HG03354 (cell line): ENCODE measurements at regions not wholly inside any gene's neighbourhood (a gene's known extent, or its start where the extent isn't known, plus 50 kb on each side); places are given as distances from the start of the nearest gene placed in this dataset.

Source experiments
- ATAC-seq: cut with Tn5 transposase; IDR thresholded peaks from one replicate; pipeline ENCODE4 v1.9.1; 2021; ENCODE audit warnings: mild to moderate bottlenecking; ENCODE audit not compliant: unreplicated experiment, poor library complexity, severe bottlenecking

DNA sequence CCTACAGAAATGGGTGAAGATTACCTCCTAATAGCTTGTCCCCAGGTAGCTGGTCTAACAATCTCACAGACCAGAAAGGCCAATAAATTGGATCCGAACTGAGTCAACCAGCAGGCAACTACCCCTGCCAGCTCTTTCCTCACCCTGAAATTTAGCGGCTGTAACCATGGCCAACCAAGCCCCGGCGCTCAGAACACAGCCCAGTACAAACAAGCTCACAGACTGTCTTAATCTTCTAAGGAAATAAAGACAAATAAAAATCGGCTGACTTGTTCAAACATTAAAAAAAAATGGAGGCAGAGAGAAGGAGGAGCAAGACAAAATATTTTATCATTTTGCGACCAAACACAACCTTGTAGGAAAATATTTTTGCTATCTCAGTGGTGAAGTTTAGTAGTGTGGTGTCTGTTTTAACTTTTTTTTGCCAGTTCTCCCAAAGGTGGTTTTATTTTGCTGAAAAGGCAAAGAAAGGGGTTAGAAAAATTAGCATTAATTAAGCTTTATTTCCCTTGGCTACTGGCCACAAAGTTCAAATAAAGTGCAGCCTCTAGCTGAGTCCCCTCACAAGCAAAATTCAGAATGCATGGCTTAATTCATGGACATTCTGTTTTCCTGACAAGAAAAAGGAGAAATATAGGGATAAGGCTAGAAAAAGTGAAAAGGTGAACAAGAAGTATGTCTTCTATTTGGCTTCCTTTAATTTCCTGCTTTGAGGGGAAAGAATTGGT is 313.0 kb upstream of the NPVF start:
- no peak for ATAC-seq

DNA sequence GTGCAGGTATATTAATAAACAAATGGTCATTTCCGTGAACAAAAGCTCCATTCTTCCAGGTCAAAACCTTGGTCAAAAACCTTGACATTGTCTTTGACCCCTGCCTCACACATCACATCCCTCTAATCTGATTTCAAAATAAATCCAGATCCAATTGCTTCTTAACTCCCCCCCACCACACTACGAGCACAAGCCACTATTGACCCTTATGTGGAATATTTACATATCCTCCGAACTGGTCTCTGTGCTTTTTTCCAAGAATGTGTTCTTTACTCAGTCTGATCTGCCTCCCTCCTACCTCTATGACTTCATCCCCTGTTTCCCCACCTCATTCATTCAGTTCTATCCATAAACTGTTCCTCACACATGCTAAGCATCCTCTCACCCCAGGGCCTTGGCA is 313.6 kb upstream of the NPVF start:
- ATAC-seq, result no peak

DNA sequence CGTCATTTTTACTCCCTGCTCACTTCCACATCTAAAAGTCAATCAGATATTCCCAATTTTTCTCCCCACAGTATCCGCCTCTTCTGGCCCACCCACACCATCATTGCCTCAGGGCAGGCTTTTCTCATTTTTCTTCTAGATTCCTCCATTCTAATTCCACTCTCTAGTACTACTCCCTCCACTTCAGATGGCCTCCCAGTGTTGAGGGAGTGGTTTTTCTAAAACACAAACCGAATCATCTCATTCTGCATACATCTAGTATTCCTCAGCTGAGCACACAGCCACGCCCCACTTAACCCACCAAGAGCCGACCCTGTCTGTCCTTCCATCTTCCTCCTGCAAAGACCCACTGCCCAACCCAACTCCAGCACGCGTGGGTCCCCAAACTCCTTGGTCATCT is 314.9 kb upstream of the NPVF start:
- ATAC-seq, result no peak

DNA sequence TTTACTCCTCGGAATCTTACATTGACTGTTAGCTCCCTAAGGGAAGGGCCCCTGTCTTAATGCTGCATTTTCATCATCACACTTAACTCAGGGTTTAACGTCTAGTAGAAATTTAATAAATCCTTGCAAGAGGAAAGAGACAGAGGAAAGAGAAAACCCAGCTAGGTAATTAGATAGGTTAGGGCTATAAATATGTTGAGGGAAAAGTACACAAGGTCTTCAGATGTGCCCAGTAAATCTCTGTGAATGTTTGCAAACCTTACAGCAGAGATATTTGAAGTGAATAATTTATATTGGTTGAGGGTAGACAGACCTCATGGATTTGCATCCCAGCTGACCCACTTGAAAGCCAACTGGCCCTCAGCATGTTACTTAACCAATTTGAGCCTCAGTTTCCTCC is 315.5 kb upstream of the NPVF start:
- ATAC-seq, result no peak

DNA sequence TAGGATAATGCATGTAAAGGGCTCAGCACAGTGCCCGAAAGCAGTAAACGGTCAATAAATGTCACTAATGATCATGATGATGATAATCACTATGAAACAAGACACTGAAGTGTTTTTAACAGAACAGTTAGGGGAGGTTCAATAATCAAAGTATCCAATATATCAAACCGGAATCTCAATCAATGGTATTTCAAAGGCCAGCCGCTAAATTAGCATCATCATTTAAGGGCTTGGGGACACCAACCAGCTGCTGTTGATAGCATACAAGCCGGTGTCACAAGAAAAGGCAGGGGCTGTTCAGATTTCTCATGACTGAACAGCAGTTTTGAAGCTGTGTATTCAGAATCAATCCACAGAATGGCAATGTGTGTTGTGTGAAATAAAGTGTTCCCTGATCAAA is 316.0 kb upstream of the NPVF start:
- no peak for ATAC-seq

DNA sequence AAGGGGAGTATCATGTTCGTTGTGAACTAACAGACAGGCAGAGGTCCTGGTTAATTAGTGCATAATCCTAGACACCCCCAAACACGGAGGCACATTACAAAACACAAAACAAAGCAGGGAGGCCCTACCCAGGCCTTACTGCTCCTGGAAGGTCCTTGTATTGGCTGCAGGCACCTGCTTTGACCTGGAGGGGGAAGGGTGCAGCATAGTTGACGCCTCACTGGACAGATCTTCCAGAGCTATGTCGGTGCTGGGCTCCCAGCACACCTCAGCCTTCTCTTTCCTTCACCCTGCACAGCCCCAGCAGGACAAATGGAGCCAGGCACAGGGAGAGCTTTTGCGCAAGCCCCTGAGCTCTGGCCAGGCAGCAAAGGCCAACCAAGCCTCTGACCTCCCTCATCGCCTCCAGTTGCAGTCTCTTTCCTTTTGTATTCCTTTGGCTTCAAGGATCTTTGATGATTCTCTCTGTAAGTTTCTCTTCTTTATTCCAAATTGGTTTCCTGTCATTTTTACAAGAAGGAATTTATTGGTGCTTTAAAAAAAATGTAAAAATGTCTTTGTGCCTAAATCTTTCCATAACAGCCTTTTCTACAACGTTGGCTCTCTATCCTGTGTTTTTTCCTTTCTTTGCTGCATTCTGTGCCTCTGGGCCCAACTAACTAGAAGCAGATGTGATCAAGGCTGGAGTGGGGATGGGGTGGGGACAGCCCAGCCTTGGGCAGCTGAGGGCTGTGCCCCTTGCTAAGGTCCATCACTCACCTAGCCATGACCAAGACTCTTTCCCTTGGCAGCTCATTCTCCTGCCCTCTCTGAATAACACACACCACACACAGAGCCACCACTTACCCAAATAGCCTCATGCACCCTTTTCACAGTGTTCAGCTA is 317.1 kb upstream of the NPVF start:
- no peak for ATAC-seq

DNA sequence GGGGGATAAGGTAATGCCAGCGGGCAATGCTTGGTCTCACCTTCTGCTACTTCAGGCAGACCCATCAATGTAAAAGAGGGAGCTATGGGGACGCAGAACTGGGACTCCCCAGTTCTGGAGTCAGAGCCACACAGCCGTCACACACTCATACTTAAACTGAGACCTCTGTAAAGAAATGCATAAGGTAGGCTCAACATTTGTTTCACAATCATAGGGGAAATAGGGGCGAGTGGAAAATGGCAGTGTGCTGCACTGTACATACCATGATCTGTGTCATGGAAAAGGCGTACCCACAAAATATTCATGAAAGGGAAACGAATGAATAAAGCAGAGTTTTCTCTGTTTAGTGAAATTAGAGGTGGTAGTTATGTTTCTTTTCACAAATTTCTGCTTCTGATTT is 318.0 kb upstream of the NPVF start:
- no peak for ATAC-seq

DNA sequence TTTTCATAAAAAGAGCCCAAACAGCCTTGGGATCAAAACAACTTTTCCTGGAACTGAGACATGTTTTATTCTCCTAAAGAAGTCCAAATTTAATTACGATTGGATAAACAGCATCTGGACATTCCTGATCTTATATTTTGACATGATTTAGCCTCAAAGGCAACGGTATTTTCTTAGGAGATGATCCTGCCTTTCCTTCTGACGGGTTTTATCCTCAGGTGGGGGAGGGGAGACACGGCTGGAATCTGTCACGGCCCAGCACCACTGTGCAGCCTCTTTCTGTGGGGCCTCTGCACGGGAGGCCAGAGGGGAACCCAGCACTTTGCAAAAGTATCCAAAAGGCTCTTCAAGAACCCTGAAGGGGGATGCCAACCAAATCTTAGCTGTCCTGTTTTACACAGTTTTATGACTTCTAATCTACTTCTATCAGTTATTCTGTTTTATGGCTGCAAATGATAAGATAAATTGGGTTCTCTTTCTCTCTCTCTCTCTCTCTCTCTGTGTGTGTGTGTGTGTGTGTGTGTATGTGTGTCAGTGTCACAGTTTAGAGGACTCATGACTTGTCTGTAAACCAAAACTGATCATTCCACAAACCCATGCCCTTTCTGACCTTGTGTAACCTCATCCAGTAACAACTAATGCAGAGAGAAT is 321.1 kb upstream of the NPVF start:
- ATAC-seq, result no peak

DNA sequence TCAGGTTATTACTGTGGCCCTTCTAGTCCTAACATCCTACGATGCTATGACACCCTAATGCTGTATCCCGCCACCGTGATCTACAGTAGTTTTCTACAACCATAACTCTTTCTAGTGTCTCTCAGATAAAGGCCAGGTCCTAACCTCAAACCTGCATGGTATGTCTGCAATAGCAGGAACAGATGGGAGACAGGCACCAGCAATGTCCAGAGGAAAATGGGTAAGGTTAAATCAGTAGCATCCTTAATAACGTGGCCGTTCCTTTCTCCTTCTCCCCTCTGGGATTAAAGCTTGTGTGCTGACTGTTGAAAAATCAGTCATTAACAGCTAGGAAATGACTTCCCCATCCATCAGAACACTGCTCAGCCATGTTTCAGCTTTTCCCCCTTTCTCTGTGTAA is 321.9 kb upstream of the NPVF start:
- ATAC-seq, result no peak

DNA sequence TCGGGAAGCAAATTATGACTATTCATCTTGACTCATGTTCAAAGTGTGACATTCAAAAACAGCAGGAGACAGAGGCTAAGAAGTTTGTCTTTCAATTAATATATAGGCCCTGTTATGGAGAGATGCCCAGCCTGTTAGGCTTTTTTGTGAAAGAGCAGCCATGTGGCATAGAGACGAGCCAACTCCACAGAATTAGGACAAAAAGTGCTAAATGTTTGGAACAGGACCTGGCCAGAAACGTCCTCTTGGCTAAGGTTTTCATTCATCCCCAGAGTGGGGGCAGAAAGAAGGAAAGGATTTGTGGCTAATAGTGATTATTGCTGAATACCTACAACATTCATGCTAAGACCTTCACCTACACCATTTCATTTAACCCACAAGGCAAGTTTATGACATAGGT is 324.7 kb upstream of the NPVF start:
- no peak for ATAC-seq

DNA sequence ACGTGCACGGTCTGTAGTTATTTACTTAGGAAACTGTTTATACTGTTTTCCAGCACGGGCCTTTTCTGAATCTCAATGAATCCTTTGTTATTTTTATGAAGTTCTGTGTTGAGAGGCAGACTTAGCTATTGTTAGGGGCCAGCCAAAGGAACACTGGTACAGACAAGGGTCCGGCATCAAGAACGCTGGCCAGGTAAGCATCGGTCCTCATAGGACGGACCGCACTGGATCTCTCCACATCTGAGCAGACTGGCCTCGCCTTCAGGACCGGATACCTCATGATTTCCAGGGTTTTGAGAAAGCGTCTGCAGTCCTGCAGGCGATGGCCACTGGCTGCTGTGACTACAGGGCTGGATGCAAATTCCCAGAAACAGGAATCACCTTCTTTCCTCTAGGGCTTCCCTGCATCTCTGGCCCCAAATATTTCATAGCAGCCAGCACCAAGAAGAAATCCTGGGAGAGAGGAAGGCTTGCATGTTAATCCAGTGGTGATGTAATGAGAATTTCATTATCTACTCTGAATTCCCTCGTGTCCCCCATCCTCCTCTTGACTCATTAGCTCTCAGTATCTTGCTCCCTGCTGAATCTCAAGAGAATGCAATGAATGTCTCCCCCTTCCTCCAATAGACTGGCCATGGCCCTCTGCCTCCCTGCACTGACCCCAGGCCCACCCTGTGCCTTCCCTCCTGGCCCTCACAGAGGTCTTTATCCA is 325.4 kb upstream of the NPVF start:
- no peak for ATAC-seq

DNA sequence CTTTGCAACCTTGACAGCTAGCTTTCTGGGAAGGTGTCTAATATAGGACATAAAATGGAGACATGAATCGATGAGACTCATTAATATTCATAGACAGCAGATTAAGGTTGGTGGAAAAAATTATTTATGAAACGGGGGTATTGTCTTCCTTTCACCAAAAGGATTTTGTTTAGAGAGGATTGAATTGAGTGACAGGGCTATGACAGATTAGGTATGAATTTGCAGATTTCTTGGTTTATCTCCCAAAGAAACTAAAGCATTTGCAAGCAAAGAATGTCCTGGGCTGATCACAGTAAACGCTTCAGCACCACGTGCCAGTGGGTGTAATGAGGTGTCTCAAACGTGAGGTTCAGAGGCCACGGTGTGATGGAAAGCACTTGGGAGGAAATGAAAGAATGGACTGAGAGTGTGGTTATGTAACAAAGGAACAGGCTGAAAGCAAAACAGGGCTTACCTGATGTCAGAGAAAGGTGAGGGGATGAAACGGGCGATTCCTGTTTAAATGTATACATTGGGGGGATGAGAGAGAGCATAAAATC is 329.2 kb upstream of the NPVF start:
- no peak for ATAC-seq

DNA sequence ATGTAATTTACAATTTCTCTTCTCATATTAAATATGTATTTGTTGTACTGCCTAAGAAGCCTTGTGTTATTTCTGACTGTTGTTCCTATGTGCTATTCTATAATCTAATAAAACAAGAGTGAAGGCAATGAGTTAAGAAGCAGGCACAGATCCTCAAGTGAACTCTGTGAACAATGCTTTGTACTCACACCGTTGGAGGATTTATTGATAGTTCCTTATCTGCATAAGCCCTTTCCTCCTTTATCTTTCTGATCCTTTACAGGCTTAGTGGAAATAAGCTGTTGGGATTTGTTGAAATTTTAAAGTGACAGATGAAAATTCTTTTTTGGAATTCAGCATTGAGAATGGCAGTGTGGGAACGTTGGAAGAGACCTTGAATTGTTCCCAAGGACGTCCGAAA is 329.6 kb upstream of the NPVF start:
- no peak for ATAC-seq

DNA sequence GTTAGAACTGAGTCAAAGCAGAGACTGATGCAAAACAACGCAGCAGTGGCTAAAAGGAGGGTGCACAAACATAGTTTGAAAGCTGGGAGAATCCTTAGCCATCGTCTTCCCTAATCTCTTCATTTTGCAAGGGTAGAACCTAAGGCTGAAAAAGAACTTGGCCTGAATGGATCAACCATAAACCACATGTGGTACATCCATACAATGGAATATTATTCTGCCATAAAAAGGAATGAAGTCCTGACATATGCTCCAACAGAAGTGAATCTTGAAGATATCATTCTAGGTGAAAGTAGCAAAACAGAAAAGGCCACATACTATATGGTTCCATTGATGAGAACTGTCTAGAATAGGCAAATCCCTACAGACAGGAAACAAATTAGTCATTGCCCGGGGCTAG is 330.3 kb upstream of the NPVF start:
- ATAC-seq, result no peak

DNA sequence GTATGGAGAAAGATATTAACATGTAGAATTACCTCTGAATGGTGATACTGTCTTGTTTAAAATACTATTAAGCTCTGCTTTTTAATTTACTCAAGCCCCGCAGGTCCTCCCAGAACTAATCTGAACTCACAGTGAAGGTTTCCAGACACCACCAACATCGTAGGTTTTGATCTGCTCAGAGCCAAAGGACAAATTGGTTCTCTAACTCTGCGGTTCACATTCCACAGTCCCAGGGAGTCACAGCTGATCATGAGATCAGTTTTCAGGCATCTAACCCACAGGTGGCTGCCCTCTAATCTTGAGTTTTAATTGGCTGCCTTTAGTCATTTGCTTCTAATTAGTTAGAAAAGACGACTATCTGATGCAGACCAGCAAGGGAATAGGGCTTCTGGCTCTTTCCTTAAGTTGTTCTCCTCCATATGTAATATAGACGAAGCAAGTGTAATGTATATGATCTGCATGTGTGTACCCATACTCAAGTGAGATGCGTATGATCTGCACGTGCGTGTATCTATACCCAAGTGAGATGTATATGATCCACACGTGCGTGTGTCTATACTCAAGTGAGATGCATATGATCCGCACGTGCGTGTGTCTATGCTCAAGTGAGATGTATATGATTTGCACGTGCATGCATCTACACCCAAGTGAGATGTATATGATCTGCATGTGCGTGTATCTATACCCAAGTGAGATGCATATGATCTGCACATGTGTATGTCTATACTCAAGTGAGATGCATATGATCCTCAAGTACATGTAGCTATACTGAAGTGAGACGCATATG is 331.5 kb upstream of the NPVF start:
- ATAC-seq, result no peak

DNA sequence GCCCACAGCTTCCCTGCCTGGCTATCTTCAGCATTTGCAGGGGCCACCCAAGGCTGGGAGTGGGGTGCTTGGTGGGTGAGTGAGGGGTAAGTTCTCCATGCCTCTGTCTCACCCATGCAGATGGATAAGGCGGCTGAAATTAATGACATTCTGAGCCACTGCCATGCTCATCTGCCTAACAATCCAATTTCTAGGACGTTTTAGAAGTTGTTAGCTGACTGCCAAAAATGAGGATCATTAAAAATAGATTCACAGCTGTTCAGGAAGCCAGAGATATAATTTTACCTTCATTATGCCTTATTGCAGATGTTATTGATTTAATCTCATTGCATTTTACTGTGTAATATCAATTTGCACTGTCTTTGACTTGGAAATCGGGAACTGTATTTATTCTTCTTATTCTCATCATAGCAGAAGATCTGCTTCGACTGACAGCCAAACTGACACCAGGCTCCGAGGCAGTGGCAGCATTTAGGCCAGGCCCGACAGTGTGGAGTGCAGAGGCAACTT is 334.4 kb upstream of the NPVF start:
- ATAC-seq, result no peak

DNA sequence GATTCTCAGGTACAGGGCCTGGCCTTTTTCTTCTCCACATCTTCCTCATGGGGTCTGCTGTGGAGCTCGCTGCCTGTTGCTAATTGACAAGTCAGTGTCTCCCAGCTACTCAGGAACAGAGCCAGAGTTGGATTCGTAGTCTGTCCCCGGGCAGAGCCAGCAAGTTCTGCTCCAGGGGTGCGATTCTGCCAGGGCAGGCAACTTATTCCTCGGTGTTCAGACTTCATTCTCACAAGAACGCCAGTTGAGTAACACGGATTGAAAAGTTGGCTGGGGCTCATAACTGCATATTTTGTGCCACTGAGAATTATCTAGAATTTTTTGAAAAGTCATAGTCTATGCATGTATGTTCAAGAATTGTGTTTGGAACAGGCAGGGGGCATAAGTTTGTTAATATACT is 336.7 kb upstream of the NPVF start:
- no peak for ATAC-seq

DNA sequence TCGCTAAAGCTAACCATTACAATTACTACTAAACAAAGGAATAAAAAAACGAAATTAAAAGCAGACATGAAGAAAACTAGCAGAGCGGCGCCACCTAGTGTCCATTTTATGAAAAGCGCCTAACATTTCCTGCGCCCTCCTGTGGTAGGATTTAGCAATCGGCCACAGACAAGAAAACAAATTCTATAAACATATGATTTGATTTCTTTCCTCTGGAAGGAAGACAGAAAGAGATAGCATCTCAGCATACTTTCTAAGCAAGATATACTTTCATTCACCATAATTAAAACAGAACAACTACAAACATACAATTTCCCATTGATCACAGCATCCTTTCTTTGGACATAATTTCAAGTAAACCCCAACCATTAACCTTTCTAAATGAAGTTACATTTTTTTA is 337.7 kb upstream of the NPVF start:
- ATAC-seq, result no peak

DNA sequence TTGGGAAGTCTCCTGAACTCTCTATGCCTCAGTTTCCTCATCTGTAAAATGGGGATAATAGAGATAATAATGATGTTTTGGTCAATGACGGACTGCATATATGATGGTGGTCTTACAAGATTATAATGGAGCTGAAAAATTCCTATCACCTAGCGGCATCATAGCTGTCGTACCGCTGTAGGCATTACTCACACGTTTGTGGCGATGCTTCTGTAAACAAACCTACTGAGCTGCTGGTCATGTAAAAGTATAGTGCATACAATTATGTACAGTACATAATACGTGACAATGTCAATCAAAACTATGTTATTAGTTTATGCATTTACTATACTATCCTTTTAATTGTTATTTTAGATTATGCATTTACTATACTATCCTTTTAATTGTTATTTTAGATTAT is 339.1 kb upstream of the NPVF start:
- ATAC-seq, result no peak
